OCI-LY7 (cell line): ENCODE measurements at regions not wholly inside any gene's neighbourhood (a gene's known extent, or its start where the extent isn't known, plus 50 kb on each side); places are given as distances from the start of the nearest gene placed in this dataset.

Experiments used
- BruUV-seq: library from RNA; stranded (reverse); fragments of 400-500 nt; replicated peaks from 2 replicates; lab custom pipeline; 2021; lab: Mats Ljungman, UMichigan
- CTCF ChIA-PET: fragments of 300-600 bp; sonication (Branson Sonifier 250); formaldehyde crosslinking; loops from one replicate; lab custom pipeline; 2022; ENCODE audit warnings: antibody characterized with exemption; ENCODE audit not compliant: unreplicated experiment; lab: Charles Lee
- POLR2A ChIA-PET: fragments of 300-600 bp; sonication (Branson Sonifier 250); formaldehyde crosslinking; loops from one replicate; lab custom pipeline; 2022; ENCODE audit warnings: antibody characterized with exemption; lab: Charles Lee
- DNase-seq: peaks from one replicate; pipeline ENCODE4 v3.0.0-alpha.2; 2015; ENCODE audit warnings: low spot score
- H2AFZ ChIP-seq: fragments of 200-600 bp; sonication (generic), shearing (Covaris generic); 2 replicates; pipeline ENCODE4 v1.6.1; 2014; ENCODE audit warnings: mild to moderate bottlenecking, antibody characterized with exemption, low read length, moderate library complexity
- H3K27ac ChIP-seq: fragments of 200-600 bp; sonication (generic); 2 replicates; pipeline ENCODE4 v1.5.1; 2014; ENCODE audit warnings: mixed run types, low read depth, mild to moderate bottlenecking, moderate library complexity, low read length, inconsistent platforms; ENCODE audit not compliant: poor library complexity, severe bottlenecking
- H3K36me3 ChIP-seq: fragments of 200-600 bp; sonication (generic); 2 replicates; pipeline ENCODE4 v1.6.1; 2014; ENCODE audit warnings: mild to moderate bottlenecking, antibody characterized with exemption, low read length, moderate library complexity, mixed read lengths; ENCODE audit not compliant: insufficient read depth
- H3K4me1 ChIP-seq: fragments of 200-600 bp; sonication (generic); 2 replicates; pipeline ENCODE4 v1.5.1; 2014; ENCODE audit warnings: mild to moderate bottlenecking, low read length; ENCODE audit not compliant: insufficient read depth, poor library complexity, severe bottlenecking
- H3K4me2 ChIP-seq: fragments of 200-600 bp; sonication (generic); 2 replicates; pipeline ENCODE4 v1.6.1; 2014; ENCODE audit warnings: mild to moderate bottlenecking, low read length
- H3K4me3 ChIP-seq: fragments of 200-600 bp; sonication (generic); 2 replicates; pipeline ENCODE4 v1.5.1; 2014; ENCODE audit warnings: mild to moderate bottlenecking, low read depth, low read length; ENCODE audit not compliant: poor library complexity, severe bottlenecking
- H3K79me2 ChIP-seq: fragments of 200-600 bp; sonication (generic); 2 replicates; pipeline ENCODE4 v1.6.1; 2016; ENCODE audit warnings: low read depth, mild to moderate bottlenecking, low read length, moderate library complexity, mixed read lengths; ENCODE audit not compliant: insufficient read depth
- H3K9me2 ChIP-seq: fragments of 200-600 bp; sonication (generic); 2 replicates; pipeline ENCODE4 v1.6.1; 2016; ENCODE audit warnings: mild to moderate bottlenecking, low read length, mixed read lengths; ENCODE audit not compliant: insufficient read depth
- H3K9me3 ChIP-seq: fragments of 200-600 bp; sonication (generic); 2 replicates; pipeline ENCODE4 v1.6.1; 2014; ENCODE audit warnings: mild to moderate bottlenecking, mixed run types, low read length, mixed read lengths
- H4K20me1 ChIP-seq: fragments of 200-600 bp; sonication (generic); 2 replicates; pipeline ENCODE4 v1.6.1; 2014; ENCODE audit warnings: mild to moderate bottlenecking, antibody characterized with exemption, low read length, moderate library complexity, mixed read lengths; ENCODE audit not compliant: insufficient read depth
- EZH2phosphoT487 ChIP-seq: fragments of 200-600 bp; sonication (generic); IDR thresholded peaks from 2 replicates; pipeline ENCODE4 v1.6.1; 2018; ENCODE audit warnings: low read depth, borderline replicate concordance, mild to moderate bottlenecking, mixed run types, antibody characterized with exemption, low read length, moderate library complexity, mixed read lengths
- intact Hi-C: fragments of 100-400 bp; cut with micrococcal nuclease; formaldehyde crosslinking; loops from one replicate; pipeline ENCODE4 v1.10.0; 2022; ENCODE audit not compliant: unreplicated experiment
- TF ChIP-seq, protein P1 (sequence below): fragments of 200-600 bp; sonication (generic); conservative IDR thresholded peaks from 2 replicates; pipeline ENCODE4 v1.5.1; 2014; ENCODE audit warnings: mild to moderate bottlenecking, antibody characterized with exemption, low read length, moderate library complexity, mixed read lengths

DNA sequence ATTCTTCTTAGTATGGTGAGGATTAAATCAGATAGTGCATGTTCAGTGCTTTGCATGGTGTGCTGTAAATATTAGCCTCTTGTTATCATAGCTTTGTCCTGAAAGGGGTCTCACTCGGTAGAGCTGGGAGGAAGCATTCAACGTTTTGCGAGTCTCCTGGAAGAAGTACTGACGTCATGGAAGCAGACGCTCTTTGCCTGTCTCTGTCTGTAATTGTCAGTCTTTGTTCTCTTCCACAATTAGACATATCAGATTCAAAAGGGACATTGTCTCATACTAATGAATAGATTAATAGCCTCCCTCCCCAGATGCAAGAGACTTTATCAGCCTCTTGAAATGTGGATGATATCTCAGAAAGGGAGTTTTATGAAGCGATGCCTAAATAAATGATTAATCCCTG lies 91.8 kb upstream of the CXCL14 start:
- POLR2A ChIA-PET, result no interaction called here
- Histone ChIP-seq H3K36me3 (no peaks in the 10 kb centered on the region), H3K79me2 (no peaks in the 10 kb centered on the region), H4K20me1 (no peaks in the 10 kb centered on the region), H2AFZ (no peak overlapping the region), H3K9me2 (no peaks in the 10 kb centered on the region), H3K4me1 (no peaks in the 10 kb centered on the region), H3K4me2 (no peak overlapping the region), H3K27ac (no peak overlapping the region), H3K9me3 (no peaks in the 10 kb centered on the region), H3K4me3 (no peak overlapping the region)
- CTCF ChIA-PET, result no interaction called here
- TF ChIP-seq, protein P1, sequence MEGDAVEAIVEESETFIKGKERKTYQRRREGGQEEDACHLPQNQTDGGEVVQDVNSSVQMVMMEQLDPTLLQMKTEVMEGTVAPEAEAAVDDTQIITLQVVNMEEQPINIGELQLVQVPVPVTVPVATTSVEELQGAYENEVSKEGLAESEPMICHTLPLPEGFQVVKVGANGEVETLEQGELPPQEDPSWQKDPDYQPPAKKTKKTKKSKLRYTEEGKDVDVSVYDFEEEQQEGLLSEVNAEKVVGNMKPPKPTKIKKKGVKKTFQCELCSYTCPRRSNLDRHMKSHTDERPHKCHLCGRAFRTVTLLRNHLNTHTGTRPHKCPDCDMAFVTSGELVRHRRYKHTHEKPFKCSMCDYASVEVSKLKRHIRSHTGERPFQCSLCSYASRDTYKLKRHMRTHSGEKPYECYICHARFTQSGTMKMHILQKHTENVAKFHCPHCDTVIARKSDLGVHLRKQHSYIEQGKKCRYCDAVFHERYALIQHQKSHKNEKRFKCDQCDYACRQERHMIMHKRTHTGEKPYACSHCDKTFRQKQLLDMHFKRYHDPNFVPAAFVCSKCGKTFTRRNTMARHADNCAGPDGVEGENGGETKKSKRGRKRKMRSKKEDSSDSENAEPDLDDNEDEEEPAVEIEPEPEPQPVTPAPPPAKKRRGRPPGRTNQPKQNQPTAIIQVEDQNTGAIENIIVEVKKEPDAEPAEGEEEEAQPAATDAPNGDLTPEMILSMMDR, result no peak
- intact Hi-C loops, result no loop called here
- DNase-seq, result no peak
- no TSS peak for BruUV-seq

DNA sequence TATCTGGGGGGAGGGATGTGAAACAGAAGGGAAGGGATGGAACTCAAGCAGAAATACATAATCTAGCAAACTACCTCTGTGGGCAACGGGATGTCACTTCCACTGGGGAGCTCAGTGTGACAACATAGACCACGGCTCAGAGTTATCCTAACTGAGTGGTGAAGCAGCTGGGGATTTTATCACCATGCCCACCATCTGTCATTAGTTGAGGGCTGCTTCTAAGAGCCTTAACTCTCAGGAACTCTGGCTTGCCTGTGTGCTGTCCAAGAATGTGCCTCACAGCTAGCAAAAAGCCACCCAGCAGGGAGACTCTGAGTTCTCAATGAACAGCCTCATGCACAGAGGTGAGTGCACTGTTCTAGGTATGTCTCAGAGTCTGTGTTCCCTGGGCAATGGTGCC lies 90.6 kb upstream of the CXCL14 start:
- DNase-seq, result no peak
- TF ChIP-seq, protein P1, result no peak
- no peak for TF ChIP-seq EZH2phosphoT487
- BruUV-seq, result no TSS peak
- H3K9me2 ChIP-seq, result no peaks in the 10 kb centered on the region
- no peak overlapping the region for H3K4me2 ChIP-seq
- no peak overlapping the region for H3K4me3 ChIP-seq
- no peaks in the 10 kb centered on the region for H3K36me3 ChIP-seq
- no peaks in the 10 kb centered on the region for H3K9me3 ChIP-seq
- intact Hi-C loops, result no loop called here
- no peak overlapping the region for H2AFZ ChIP-seq
- no peaks in the 10 kb centered on the region for H4K20me1 ChIP-seq
- no peaks in the 10 kb centered on the region for H3K4me1 ChIP-seq
- POLR2A ChIA-PET, result no interaction called here
- CTCF ChIA-PET, result no interaction called here
- no peaks in the 10 kb centered on the region for H3K79me2 ChIP-seq
- H3K27ac ChIP-seq, result no peak overlapping the region

DNA sequence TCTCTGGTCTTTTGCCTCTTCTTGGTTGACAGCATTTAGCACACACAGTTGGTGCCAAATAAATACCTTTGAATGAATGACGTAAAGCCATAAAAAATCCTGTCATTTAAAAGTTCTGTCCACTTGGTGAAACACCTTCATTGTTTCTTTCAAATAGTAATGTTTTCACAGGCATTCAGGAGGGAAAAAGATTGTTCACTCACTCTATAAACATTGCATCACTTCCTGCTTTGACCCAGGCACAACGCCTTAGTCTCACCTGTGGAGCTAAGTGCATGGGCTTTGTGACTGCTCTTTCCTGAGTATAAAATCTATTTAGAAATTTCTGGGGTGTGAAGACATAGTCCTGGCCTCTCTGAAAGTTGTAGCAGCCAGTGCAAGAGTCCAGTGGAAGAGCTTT lies 88.9 kb upstream of the CXCL14 start:
- intact Hi-C loops, result no loop called here
- no peak overlapping the region for H3K27ac ChIP-seq
- no peak for DNase-seq
- no peak overlapping the region for H2AFZ ChIP-seq
- TF ChIP-seq, protein P1, result no peak
- no peak for TF ChIP-seq EZH2phosphoT487
- H3K9me2 ChIP-seq, result no peaks in the 10 kb centered on the region
- no TSS peak for BruUV-seq
- no peaks in the 10 kb centered on the region for H3K36me3 ChIP-seq
- H3K4me1 ChIP-seq, result no peaks in the 10 kb centered on the region
- POLR2A ChIA-PET, result no interaction called here
- H3K79me2 ChIP-seq, result no peaks in the 10 kb centered on the region
- H3K4me2 ChIP-seq, result no peak overlapping the region
- no peak overlapping the region for H3K4me3 ChIP-seq
- CTCF ChIA-PET, result no interaction called here
- H4K20me1 ChIP-seq, result no peaks in the 10 kb centered on the region
- H3K9me3 ChIP-seq, result no peaks in the 10 kb centered on the region
